ENCODE measurements at regions not wholly inside any gene's neighbourhood (a gene's known extent, or its start where the extent isn't known, plus 50 kb on each side); places are given as distances from the start of the nearest gene placed in this dataset.
"Not testable (repeated sequence)": the region's sequence is repeated elsewhere in the genome, so short reads cannot be mapped to it uniquely, and the experiment has no call there.

- no peak for DNase-seq
These were observed 1720.9 kb upstream of the AGA start for GRCh38 chr4:179163147-179163546.

DNA sequence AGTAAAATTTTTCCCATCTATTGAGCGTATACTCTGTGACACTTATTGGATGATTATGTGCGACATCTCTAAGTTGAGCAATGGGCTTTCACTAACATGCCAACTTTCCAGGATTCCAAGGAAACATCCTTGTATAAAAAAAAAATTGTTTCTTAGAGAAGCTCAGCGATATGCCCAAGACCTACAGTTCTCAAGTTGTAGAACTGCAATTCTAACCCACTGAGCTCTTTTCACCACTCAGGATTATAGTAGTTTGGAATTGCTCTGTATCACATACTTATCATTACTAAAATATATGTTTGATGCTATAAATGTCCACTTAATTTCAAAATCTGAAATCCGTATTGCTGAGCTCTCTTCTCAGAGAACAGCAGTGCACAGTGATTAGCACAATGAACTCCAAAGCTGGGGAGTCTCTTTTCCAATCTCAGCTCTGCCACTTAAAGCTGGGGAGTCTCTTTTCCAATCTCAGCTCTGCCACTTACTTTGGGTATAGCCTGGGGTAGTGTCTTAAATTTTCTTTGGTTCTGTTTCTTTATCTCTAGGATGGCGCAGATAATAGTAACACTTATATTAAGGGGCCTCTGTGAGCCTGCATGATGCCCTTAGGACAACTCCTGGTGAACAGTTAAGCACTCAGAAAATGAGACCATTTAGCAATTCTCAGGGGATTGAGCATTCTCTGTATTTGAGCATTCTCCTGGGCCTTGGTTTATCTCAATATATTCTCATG is 1722.2 kb upstream of the AGA start:
- no peak for DNase-seq

DNA sequence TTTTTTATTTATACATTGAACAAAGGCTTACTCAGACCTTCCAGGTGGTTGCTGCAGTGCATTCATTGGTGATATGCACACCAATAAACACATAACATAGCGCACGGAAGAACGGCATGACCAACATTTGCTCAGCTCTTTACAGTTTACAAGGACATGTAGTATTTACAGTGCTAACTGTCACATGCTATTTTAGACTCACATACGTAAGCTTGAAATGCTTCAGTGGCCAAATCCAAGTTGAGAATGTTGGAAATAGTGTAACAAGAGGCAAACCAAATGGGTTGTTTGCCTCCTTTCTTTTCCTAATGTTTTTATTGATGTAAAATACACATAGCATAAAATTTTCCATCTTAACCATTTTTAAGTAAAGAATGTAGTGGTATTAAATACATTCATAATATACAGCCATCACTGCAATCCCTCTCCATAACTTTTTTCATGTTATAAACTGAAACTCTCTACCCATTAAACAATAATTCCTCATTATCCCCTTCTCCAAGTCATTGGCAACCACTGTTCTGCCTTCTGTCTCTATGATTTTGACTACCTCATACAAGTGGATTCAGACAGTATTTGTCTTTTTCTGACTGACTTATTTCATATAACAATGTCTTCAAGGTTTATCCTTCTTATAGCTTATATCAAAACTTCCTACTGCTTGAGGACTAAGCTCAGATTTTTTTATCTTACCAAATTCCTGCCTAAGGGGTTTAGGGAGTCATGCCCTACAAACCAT is 1722.9 kb upstream of the AGA start:
- DNase-seq: no peak

DNA sequence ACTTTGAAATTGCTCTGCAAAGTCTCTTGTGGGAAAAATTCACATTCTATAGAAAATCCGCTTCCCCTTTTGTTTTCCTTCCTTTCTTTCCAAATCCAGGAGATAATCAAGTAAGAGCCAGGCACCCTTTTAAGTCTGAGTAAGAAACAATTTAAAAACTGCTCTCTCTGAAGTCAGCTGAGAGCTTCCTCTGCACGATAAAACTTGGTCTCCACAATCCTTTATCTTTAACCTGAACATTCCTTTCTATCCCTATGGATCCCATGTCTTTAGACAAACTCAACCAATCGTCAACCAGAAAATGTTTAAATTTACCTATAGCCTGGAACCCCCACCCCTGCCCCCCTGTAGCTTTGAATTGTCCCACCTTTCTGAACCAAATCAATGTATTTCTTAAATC is 1723.6 kb upstream of the AGA start:
- DNase-seq: no peak

GRCh38 chr4:179170308-179170707 is 1728.1 kb upstream of the AGA start:
- DNase-seq: not testable (repeated sequence)

DNA sequence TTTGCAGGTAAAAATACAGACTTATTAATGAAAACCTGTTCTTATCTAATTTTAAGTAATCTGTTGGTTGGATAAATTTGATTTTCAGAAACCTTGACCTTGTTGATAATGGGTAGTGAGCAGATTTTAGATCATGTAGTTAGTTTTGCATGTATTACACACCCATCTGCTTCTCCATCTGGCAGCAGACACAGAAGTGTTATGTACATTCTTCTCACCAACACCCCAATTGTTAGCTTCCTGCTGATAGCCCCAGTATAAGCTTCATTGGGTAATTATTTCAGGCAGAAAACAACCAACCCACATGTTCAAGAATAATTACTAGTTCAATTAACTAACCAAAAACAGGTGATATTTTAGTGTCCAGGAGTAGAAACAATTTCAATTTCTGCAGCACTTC is 1740.5 kb upstream of the AGA start:
- DNase-seq: no peak

- DNase-seq: no peak
These were observed 1753.7 kb upstream of the AGA start for GRCh38 chr4:179195887-179196286.

DNA sequence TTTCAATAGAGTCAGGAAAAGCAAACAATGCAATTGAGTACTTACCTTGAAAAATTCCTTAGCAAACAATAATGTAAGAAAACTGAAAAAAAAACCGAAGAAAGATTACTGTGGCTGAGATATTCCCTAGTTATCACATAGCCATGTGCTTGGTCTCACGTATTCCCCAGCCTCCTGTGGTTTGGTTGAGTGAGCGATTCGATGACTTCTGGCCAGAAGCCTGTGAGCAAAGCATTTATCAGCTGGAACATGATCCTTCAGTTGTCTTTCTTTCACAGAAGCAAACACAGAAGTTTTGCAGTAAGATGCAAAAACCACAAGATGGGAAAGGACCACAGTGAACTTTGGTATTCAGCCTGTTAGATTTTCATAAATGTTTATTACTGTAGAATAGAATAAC is 1754.3 kb upstream of the AGA start:
- no peak for DNase-seq

DNA sequence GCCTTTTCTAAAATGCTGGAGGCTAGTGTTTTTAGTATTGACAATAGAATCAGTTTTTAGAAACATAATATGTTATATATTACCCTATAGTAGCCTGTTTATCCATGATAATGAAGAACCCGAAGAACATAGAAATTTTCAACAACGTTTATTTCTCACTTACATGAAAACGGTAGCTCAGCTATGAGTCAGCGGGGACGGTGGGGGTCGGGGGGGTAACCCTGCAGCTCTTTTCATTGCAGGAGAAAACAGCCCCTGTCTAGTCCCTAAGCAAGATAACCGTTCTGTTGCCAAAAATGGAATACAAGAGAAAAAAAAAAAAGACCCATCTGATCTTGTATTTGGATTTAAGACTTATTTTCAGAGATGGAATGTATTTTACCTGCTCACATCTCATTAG is 1758.4 kb upstream of the AGA start:
- no peak for DNase-seq

DNA sequence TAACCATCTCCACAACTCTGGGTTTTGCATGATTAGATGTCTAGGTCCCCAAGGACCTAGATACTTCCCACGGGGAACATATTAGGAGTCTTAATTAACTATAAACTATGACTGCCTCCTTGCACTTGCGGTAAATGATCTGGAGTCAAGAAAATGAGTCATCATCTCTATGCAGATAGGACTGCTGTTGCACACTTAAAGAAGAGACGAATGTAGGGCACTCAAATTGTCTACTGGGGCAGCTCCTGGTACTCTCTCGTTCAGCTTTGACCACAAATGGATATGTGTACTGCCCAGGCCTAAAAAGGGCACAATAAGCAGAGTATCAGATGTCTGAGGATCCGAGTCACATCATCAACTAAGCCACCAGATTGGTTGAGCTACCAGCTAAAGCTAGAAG is 1783.4 kb upstream of the AGA start:
- no peak for DNase-seq

GRCh38 chr4:179248821-179249220 is 1806.6 kb upstream of the AGA start:
- DNase-seq: no peak

- no peak for DNase-seq
These were observed 1826.6 kb upstream of the AGA start for GRCh38 chr4:179268791-179269190.

- DNase-seq: no peak
These were observed 1830.0 kb upstream of the AGA start for GRCh38 chr4:179272282-179272681.

GRCh38 chr4:179278647-179279046 is 1836.4 kb upstream of the AGA start:
- DNase-seq: no peak

- no peak for DNase-seq
These were observed 1843.5 kb upstream of the AGA start for GRCh38 chr4:179285696-179286095.

GRCh38 chr4:179291657-179292056 is 1849.4 kb upstream of the AGA start:
- DNase-seq: no peak

GRCh38 chr4:179292468-179292867 is 1850.2 kb upstream of the AGA start:
- DNase-seq: no peak

- no peak for DNase-seq
These were observed 1865.3 kb upstream of the AGA start for GRCh38 chr4:179307297-179308136.

DNA sequence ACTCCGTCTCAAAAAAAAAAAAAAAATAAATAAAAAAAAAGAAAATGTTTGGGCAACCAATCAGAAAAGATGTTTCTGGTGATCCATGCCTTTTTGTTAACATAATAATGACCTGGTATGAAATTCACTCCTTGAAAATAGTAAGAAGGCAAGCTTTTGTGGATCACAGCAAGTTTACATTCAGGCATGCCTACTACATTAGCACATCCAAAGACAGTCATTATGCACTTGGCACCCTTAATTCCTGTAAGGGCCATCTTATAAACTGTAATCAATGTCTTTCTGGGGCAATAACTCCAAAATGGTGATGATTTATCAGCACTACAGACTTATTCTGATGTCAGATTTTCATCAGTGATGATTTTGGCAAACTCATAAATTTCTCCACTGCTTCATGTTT is 1871.6 kb upstream of the AGA start:
- no peak for DNase-seq

DNA sequence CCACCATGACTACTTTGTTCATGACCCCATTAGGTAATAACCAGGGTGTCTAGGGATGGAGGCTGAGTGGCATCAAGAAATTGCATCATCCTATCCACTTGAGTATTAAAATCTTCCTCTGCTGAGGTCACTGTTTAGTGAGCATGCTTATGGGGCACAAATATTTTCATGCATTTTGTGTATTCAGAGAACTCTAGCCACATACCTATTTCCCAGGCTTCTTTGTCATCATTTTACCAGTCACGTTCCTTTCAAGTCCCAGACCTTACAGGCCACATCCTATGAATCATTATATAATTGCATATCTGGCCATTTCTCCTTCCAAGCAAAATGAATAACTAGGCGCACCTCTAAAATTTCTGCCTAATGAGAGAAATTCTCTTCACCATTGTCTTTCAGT is 1882.9 kb upstream of the AGA start:
- no peak for DNase-seq

GRCh38 chr4:179328627-179329026 is 1886.4 kb upstream of the AGA start:
- no peak for DNase-seq

DNA sequence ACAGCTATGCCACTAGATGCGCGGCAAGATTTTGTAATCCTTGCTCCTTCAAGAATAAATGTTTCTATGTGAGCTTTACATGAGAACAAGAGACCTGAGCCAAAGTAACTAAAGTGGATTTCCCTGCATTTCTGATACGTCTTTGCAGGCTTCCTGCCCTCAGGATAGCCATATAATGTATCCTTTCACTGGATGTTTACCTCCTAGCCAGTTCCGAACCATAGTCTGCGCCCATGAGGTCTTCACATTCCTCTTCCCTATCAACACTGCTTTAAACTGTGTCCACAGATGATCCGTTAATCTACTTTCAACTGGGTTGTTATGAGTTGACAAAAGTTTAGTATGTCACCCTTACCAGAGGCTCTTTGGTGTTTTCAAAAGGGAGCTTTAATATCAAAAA is 1889.1 kb upstream of the AGA start:
- DNase-seq: no peak

DNA sequence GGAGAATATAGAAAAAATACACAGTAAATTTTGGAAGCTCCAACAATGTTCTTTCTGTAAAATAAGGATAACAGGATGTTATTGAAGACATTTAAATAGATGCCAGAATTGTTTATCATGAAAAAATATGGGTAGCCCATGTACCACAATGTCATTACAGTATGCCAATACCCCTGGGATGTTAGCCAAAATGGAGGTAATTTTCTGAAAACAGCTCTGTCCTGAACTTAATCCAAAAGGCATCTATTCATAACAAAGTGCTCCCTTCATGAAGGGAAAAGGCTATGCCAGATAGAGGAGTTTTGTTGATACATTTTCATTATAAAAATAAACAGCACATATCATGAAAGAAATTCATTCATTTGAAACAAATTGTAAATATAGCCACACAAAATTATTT is 1902.6 kb upstream of the AGA start:
- no peak for DNase-seq

GRCh38 chr4:179352221-179352620 is 1910.0 kb upstream of the AGA start:
- DNase-seq: no peak
